MM.1S (cell line): ENCODE measurements at regions not wholly inside any gene's neighbourhood (a gene's known extent, or its start where the extent isn't known, plus 50 kb on each side); places are given as distances from the start of the nearest gene placed in this dataset.

ENCODE experiments used
- DNase-seq: peaks from one replicate; pipeline ENCODE4 v3.0.0-alpha.2; 2015
- H2AFZ ChIP-seq: fragments of 300-600 bp; sonication (generic); 2 replicates; pipeline ENCODE4 v1.6.0; 2016; ENCODE audit warnings: antibody characterized with exemption, low read length
- H3F3A ChIP-seq: fragments of 300-600 bp; sonication (generic); 2 replicates; pipeline ENCODE4 v1.6.1; 2016; ENCODE audit warnings: mild to moderate bottlenecking, antibody characterized with exemption, low read length, moderate library complexity, mixed read lengths; ENCODE audit not compliant: insufficient read depth
- H3K27ac ChIP-seq: fragments of 300-600 bp; sonication (generic); 2 replicates; pipeline ENCODE4 v1.5.1; 2016; ENCODE audit warnings: mild to moderate bottlenecking, low read length
- H3K27me3 ChIP-seq: fragments of 300-600 bp; sonication (generic); replicated peaks from 2 replicates; pipeline ENCODE4 v1.6.0; 2016; ENCODE audit warnings: low read length; ENCODE audit not compliant: insufficient read depth
- H3K36me3 ChIP-seq: fragments of 300-600 bp; sonication (generic); replicated peaks from 2 replicates; pipeline ENCODE4 v1.6.1; 2016; ENCODE audit warnings: mild to moderate bottlenecking, low read length, mixed read lengths; ENCODE audit not compliant: insufficient read depth
- H3K4me1 ChIP-seq: fragments of 300-600 bp; sonication (generic); 2 replicates; pipeline ENCODE4 v1.6.1; 2016; ENCODE audit warnings: low read length, mixed read lengths
- H3K4me2 ChIP-seq: fragments of 300-600 bp; sonication (generic); 2 replicates; pipeline ENCODE4 v1.6.0; 2016; ENCODE audit warnings: low read depth, low read length
- H3K4me3 ChIP-seq: fragments of 300-600 bp; sonication (generic); 2 replicates; pipeline ENCODE4 v1.5.1; 2016; ENCODE audit warnings: low read length, mixed read lengths
- H3K79me2 ChIP-seq: fragments of 300-600 bp; sonication (generic); 2 replicates; pipeline ENCODE4 v1.6.1; 2016; ENCODE audit warnings: mixed run types, low read length, mixed read lengths
- H3K9ac ChIP-seq: fragments of 300-600 bp; sonication (generic); 2 replicates; pipeline ENCODE4 v1.6.1; 2016; ENCODE audit warnings: low read length, mixed read lengths
- H3K9me2 ChIP-seq: fragments of 300-600 bp; sonication (generic); replicated peaks from 2 replicates; pipeline ENCODE4 v1.6.1; 2016; ENCODE audit warnings: mild to moderate bottlenecking, low read length, mixed read lengths; ENCODE audit not compliant: insufficient read depth
- H3K9me3 ChIP-seq: fragments of 300-600 bp; sonication (generic); replicated peaks from 2 replicates; pipeline ENCODE4 v1.6.1; 2016; ENCODE audit warnings: mild to moderate bottlenecking, low read length, mixed read lengths; ENCODE audit not compliant: insufficient read depth
- H4K20me1 ChIP-seq: fragments of 300-600 bp; sonication (generic); 2 replicates; pipeline ENCODE4 v1.6.1; 2016; ENCODE audit warnings: mild to moderate bottlenecking, low read length, moderate library complexity, mixed read lengths; ENCODE audit not compliant: insufficient read depth
- CTCF ChIP-seq: fragments of 300-600 bp; sonication (generic); IDR thresholded peaks from 2 replicates; pipeline ENCODE4 v1.5.1; 2016; ENCODE audit warnings: antibody characterized with exemption, low read length, mixed read lengths
- EZH2 ChIP-seq: fragments of 300-600 bp; sonication (generic); optimal IDR thresholded peaks from 2 replicates; pipeline ENCODE3; 2017; ENCODE audit warnings: low read depth, mild to moderate bottlenecking, antibody characterized with exemption, low read length, mixed read lengths
- EZH2phosphoT487 ChIP-seq: fragments of 300-600 bp; sonication (generic); IDR thresholded peaks from 2 replicates; pipeline ENCODE4 v1.6.1; 2018; ENCODE audit warnings: antibody characterized with exemption, low read length

DNA sequence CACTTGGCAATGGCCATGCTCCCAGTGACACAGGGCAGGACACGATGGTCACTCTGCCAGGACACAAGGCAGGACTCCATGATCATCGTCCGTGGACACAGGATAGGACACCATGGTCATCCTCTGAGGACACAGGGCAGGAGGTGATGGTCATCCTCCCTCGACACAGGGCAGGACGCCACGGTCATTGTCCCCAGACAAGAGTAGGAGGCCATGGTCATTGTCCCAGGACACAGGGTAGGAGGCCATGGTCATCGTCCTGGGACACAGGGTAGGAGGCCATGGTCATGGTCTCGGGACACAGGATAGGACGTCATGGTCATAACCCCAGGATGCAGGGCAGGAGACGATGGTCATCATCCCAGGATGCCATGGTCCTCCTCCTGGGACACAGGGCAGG, 289.2 kb downstream of the TCERG1L start:
- H3K27ac ChIP-seq = no peak overlapping the region
- H3K4me2 ChIP-seq = no peak overlapping the region
- no peaks in the 10 kb centered on the region for H3K79me2 ChIP-seq
- no peaks in the 10 kb centered on the region for H3K9me2 ChIP-seq
- TF ChIP-seq EZH2 (no peak), EZH2phosphoT487 (no peak), CTCF (no peak)
- no peaks in the 10 kb centered on the region for H3F3A ChIP-seq
- H2AFZ ChIP-seq = no peak overlapping the region
- H4K20me1 ChIP-seq = no peaks in the 10 kb centered on the region
- no peaks in the 10 kb centered on the region for H3K4me1 ChIP-seq
- DNase-seq = no peak
- no peaks in the 10 kb centered on the region for H3K27me3 ChIP-seq
- H3K9ac ChIP-seq = no peak overlapping the region
- H3K4me3 ChIP-seq = no peak overlapping the region
- no peaks in the 10 kb centered on the region for H3K9me3 ChIP-seq
- H3K36me3 ChIP-seq = no peaks in the 10 kb centered on the region

- Histone ChIP-seq H4K20me1 (no peaks in the 10 kb centered on the region), H3K4me3 (no peak overlapping the region), H3K27me3 (no peaks in the 10 kb centered on the region), H3K9ac (no peak overlapping the region), H3K4me1 (no peaks in the 10 kb centered on the region), H3K4me2 (no peak overlapping the region), H3K9me2 (no peaks in the 10 kb centered on the region), H3F3A (no peaks in the 10 kb centered on the region), H3K9me3 (no peaks in the 10 kb centered on the region), H3K27ac (no peak overlapping the region), H3K79me2 (no peaks in the 10 kb centered on the region), H3K36me3 (no peaks in the 10 kb centered on the region), H2AFZ (no peak overlapping the region)
- DNase-seq = no peak
- no peak for TF ChIP-seq CTCF
These were observed 288.5 kb downstream of the TCERG1L start for GRCh38 chr10:131022981-131023380.

GRCh38 chr10:131024259-131025131, 287.0 kb downstream of the TCERG1L start:
- Histone ChIP-seq H2AFZ (no peak overlapping the region), H3K36me3 (no peaks in the 10 kb centered on the region), H3K4me1 (no peaks in the 10 kb centered on the region), H3K4me3 (no peak overlapping the region), H3K9me3 (no peaks in the 10 kb centered on the region), H3K9me2 (no peaks in the 10 kb centered on the region), H3K27ac (no peak overlapping the region), H3K9ac (no peak overlapping the region), H3K4me2 (no peak overlapping the region), H3F3A (no peaks in the 10 kb centered on the region), H3K79me2 (no peaks in the 10 kb centered on the region), H3K27me3 (no peaks in the 10 kb centered on the region), H4K20me1 (no peaks in the 10 kb centered on the region)
- DNase-seq = no peak
- no peak for TF ChIP-seq EZH2
- no peak for TF ChIP-seq EZH2phosphoT487
- TF ChIP-seq CTCF = no peak
